HG03095 (cell line): ENCODE measurements at regions not wholly inside any gene's neighbourhood (a gene's known extent, or its start where the extent isn't known, plus 50 kb on each side); places are given as distances from the start of the nearest gene placed in this dataset.

Source experiments
- ATAC-seq: cut with Tn5 transposase; IDR thresholded peaks from one replicate; pipeline ENCODE4 v1.9.1; 2021; ENCODE audit warnings: moderate library complexity; ENCODE audit not compliant: unreplicated experiment

- ATAC-seq: no peak
These were observed 1207.4 kb downstream of the ADGRL3 start for GRCh38 chr4:62407534-62407933.

- no peak for ATAC-seq
These were observed 1202.1 kb downstream of the ADGRL3 start for GRCh38 chr4:62402088-62402806.

DNA sequence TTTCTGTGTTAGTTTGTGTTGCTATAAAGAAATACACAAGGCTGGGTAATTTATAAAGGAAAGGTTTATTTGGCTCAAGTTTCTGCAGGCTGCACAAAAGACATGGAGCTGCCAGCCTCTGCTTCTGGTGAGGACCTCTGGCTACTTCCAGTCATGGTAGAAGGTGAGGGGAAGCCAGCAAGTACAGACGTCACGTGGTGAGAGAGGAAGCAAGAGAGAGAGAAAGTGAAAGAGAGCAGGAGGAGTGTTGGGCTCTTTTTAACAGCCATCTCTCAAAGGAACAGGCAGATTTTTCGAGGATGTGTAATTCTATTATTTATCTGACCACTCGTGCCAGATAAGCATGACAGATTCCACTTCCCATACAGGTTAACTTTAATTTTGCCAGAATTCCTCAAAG is 1199.1 kb downstream of the ADGRL3 start:
- peak; percentile 74 for ATAC-seq

- ATAC-seq: no peak
These were observed 1198.2 kb downstream of the ADGRL3 start for GRCh38 chr4:62398318-62398717.

GRCh38 chr4:62394766-62395165 is 1194.6 kb downstream of the ADGRL3 start:
- no peak for ATAC-seq

GRCh38 chr4:62387808-62388207 is 1187.7 kb downstream of the ADGRL3 start:
- ATAC-seq: no peak

DNA sequence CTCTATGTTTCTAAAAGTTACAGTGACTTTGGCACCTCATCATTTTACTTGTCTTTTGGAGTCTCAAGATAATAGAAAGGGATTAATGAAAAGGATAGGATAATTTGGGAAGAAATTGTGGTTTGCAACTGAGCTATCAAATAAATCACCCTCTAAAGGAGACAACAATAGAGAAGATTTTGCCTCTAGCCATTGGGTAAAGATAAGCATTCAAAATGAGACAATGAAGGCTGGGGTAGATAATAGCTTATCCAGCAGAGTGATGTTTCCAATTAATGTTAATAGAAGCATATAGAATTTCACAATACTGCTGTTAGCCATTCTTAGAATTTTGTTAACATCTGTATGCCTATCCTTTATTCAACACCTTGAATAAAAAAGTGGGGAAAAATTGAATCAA is 1177.6 kb downstream of the ADGRL3 start:
- ATAC-seq: no peak

DNA sequence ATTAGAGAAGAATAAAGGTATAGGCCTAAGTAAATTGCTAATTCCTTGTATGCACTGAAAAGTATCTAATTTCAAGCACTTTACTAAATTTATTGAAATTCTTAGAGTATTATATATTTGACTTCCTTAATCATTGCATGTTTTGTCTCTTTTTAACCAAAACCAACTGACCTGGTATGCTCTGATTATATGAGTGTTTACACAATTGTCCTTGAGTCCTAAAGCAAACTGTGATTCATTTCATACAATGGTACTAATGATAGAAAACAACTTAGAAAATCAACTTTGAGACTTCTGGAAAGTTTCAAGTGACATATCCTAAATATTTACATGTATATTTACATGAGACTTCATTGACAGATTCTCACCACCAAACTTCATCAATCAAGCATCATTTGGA is 1177.1 kb downstream of the ADGRL3 start:
- ATAC-seq: no peak

DNA sequence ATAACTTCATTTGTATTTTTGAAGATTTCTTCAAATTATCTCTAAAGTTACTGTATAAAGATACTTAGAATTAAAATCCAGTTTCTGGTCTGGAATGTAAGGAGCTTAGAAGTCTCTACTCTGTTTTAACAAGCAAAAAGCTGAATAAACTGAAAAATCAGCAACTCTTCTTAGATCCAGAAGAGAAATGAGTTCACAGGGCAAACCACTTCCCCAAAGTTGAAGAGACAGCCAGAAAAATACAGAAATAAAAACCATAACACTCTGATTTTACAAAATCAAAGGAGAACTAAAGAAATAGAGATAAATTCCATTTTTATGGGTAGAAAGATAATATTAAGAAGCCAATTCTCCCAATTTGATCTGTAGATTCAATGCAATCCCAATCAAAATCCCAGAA is 1166.8 kb downstream of the ADGRL3 start:
- ATAC-seq: no peak

DNA sequence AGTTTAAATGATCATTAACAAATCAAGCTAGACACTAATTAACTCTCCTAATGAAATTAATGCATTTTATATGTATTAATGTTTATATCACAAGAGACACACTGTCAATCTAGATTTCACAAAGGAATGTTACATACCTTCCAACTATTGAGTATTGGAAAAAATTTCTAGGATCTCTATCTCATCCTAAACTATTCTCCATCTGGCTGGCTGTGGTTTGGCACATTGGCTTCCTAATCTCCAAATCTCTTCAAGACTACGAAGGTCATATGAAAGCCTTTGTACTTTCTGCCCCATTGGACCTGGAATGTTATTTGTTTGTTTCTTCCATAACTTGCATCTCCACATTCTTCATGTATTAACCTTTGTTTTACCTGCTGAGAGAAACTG is 1160.0 kb downstream of the ADGRL3 start:
- ATAC-seq: no peak

GRCh38 chr4:62359441-62360155 is 1159.5 kb downstream of the ADGRL3 start:
- no peak for ATAC-seq

GRCh38 chr4:62344915-62345314 is 1144.8 kb downstream of the ADGRL3 start:
- no peak for ATAC-seq

DNA sequence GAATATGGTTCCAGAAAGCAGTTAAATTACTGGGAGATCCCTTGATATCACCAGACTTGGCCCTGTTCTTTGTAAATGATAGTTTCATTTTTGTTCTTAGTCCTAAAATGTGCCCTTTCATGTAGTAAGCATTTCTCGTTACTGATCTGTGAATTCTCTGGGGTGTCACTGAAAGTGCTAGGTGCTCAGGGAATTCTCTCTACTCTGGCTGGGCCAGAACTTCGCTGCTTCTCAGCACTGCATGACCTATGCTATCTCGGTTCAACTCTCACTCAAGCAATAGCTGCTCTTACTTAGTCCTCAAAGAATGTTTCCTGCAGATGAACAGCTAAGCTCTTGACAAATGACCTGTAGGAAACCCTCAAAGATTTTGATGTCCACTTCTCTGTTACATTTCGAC is 1144.3 kb downstream of the ADGRL3 start:
- ATAC-seq: no peak

DNA sequence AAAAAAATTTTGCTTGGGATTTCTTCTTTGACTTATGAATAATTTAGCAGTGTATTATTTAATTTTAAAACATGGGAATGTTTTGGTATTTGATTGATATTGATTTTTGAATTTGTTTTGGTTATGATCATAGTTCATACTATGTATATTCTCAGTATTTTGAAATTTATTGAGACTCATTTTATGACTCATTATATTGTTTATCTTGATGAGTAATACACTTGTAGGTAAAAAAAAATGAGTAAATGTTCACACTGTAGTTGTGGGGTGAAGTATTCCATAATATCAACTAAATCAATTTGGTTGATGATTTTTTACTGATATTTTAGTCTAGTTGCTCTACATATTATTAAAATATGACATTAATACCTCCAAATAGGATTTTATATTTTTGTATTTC is 1142.2 kb downstream of the ADGRL3 start:
- no peak for ATAC-seq

DNA sequence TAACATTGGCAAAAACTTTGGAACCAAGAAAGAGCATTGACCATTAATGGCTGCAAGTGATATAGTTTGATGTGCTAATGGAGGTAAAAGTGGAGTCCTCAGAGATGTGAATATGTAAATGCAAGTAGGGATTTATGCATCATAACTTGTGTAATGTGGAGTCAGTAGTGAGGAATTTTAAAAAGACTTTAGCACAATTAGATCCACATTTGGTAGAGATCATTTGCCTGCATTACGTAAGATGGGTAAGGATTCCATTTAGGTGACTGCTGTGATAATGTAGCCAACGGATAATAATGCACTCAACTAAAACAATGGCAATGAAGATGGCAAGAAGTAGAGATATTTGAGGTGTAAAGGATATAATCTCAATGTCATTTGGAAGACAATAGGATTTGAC is 1128.4 kb downstream of the ADGRL3 start:
- no peak for ATAC-seq

DNA sequence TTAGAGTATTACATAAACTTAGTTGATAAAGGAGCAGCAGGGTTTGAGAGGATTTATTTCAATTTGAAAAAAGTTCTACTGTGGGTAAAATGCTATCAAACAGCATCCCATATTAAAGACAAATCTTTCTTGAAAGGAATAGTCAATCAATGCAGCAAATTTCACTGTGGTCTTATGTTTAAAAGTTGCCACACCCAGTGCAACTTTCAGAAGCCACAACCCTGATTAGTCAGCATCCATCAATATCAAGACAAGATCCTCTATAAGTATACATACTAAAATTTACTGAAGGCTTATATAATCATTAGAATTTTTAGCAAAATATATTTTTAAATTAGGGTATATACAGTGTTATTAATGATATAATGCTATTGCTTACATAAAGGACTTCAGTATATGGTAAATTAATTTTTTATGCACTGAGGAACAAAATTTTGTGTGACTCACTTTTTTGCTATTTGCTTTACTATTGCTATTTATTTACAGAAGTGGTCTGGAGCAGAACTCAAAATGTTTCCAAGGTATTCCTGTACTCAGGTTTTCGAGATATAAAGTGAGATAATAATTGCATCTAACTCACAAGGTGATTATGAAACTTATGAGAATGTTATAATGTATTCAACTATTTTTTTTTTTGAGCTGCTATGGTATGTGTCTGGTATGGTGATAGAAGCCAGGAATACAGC is 1127.6 kb downstream of the ADGRL3 start:
- ATAC-seq: no peak

DNA sequence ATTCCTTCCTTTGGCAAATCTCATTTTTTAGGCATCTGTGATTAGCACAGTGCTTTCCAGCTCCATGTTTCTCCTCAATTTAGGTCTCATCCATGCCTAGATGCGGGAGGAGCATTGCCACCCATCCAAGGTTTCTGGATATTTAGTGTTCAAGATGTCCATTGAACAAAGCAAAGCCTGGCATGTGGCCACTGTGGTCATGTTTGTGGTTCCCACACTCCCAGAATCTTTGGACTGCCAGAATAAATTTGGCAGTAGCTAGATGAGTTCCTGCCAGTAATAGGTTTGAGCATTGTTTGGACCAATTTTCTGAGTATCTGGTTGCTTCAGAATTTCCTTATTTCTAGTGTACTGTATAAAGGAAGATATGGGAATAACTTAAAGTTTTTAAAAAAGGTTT is 1124.1 kb downstream of the ADGRL3 start:
- no peak for ATAC-seq

DNA sequence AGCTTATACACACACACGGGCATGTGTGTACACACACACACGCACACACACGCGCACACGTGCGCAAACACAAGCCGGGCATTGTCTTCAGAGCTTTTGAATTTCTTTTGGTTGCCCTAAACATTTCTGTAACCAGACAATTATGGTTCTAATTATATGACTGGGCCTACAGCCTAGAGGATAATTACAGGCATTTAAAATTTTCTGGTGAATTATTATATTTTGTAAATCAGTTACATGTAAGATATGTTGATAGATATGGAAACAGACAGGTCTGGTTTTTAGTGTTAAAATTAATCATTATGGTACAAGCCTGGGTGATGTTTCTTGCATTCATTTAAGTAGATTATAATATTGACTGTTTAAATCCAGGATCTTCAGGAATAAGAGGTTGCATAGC is 1120.5 kb downstream of the ADGRL3 start:
- ATAC-seq: no peak

DNA sequence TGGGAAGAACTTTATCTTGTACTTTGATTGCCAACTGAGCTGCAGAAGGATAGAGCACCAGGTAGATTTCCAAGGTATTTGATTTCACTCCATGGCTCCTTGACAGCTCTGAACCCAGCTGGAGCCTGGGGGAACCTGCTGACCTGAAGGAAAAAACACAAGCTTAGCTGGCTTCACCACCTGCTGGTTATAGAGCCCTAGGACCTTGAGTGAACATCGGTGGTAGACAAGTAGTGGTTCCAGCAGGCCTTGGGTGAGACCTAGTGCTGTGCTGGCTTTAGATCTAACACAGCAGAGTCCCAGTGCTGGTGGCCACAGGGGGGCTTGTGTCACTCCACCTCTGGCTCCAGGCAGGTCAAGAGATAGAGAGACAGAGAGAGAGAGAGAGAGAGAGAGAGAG is 1102.6 kb downstream of the ADGRL3 start:
- ATAC-seq: no peak

DNA sequence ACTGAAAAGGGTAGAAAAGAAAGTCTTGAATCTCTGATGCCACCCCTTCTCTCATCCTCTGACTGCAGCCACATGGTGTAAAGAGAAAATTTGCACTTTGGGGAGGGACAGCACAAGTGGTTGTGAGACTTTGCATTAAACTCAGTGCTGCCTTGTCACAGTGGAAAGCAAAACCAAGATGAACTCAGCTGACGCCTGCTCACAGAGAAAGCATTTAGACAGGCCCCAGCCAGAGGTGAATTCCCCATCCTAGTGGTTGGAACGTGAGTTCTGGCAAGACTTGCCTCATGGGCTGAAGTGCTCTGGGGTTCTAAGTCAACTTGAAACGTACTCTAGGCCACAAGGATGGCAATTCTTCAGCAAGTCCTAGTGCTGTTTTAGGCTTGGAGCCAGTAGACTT is 1101.4 kb downstream of the ADGRL3 start:
- ATAC-seq: no peak

GRCh38 chr4:62293551-62293950 is 1093.4 kb downstream of the ADGRL3 start:
- no peak for ATAC-seq

DNA sequence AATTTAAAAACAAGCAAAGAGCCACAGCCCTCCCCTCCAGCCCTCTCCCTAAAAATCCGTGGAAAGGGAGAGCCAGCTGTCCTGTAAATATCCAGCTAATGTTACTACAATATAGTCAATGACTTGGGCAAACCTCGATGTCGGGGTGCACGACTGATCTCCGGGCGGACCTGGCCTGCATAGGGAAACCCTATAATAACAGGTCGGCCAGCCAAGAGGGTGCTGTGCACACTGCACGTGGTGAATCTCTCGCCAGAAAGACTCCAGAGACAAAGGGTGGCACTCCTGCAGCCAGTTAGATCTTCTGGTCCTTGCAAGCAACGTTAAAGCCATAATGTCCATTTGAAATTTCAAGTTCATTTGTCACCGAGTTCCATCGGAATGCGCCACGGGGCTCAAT is 1092.8 kb downstream of the ADGRL3 start:
- no peak for ATAC-seq
